Choroid plexus epithelial cell (primary cell): ENCODE measurements at regions not wholly inside any gene's neighbourhood (a gene's known extent, or its start where the extent isn't known, plus 50 kb on each side); places are given as distances from the start of the nearest gene placed in this dataset.

Experiments used
- DNase-seq: peaks from one replicate; pipeline ENCODE4 v3.0.0-alpha.2; 2010; ENCODE audit warnings: low read depth
- H3K4me3 ChIP-seq: 2 replicates; pipeline ENCODE4 v1.5.1; 2011; ENCODE audit warnings: low read depth, mild to moderate bottlenecking, control low read depth, low read length, moderate library complexity
- TF ChIP-seq, protein P1 (sequence below): conservative IDR thresholded peaks from 2 replicates; pipeline ENCODE4 v1.5.1; 2011; ENCODE audit warnings: low read depth, mild to moderate bottlenecking, control low read depth, inconsistent platforms, low read length, moderate library complexity

DNA sequence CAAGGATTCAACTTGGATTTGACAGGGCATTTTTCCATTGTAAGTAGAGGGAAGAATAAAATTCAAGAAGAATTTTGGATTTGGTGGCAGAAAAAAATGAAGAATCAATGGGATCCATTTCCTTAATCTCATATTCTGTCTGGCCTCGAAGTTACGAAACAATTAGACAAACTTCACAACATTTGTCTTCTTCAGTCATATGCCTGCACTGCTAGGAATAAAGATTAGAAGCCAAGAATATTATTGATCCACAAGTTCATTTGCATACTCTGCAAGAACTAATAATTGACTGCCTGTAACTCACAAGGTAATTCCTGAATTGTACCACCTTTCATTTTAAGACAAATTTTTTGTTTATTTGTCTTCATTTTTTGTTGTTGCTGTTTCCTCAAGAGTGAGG is 486.2 kb downstream of the HAO1 start:
- TF ChIP-seq, protein P1, sequence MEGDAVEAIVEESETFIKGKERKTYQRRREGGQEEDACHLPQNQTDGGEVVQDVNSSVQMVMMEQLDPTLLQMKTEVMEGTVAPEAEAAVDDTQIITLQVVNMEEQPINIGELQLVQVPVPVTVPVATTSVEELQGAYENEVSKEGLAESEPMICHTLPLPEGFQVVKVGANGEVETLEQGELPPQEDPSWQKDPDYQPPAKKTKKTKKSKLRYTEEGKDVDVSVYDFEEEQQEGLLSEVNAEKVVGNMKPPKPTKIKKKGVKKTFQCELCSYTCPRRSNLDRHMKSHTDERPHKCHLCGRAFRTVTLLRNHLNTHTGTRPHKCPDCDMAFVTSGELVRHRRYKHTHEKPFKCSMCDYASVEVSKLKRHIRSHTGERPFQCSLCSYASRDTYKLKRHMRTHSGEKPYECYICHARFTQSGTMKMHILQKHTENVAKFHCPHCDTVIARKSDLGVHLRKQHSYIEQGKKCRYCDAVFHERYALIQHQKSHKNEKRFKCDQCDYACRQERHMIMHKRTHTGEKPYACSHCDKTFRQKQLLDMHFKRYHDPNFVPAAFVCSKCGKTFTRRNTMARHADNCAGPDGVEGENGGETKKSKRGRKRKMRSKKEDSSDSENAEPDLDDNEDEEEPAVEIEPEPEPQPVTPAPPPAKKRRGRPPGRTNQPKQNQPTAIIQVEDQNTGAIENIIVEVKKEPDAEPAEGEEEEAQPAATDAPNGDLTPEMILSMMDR = no peak

DNA sequence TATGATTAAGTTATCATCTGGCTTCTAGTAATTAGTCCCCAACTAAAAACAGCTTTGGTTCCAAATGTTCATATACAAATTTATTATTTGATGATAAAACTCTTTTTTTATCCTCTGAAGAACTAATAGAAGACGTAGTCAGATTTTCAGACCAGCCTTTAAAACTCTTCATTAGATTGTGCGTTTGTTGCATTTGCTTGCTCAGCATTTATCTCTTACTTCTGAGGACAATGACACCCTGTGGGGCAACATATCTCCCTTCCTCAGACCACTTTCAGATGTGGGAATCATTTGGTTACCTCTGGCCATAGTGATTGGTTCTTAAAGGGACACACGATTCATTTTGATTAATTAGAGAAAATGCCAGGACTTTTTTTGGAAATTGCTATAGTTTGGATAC is 481.8 kb downstream of the HAO1 start:
- TF ChIP-seq, protein P1 = no peak
- no peak for DNase-seq
- no peak overlapping the region for H3K4me3 ChIP-seq

More for the DNA sequence above, 486.2 kb downstream of the HAO1 start:
- DNase-seq = no peak
- H3K4me3 ChIP-seq = no peak overlapping the region

DNA sequence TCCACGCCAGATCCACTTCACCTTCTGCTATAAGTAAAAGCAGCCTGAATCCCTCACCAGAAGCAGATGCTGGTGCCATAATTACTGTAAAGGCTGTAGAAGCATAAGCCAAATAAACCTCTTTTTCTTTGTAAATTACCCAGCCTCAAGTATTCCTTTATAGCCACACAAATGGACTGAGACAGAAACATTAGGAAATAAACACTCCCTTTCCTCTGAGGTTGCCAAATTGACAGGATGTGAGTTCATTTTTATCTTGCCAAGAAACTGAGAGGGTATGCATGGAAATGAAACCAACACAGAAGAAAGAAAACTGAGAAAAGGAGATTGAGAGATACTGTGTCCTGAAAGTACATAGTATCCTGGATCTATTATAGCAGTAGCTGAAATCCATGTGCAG is 481.2 kb downstream of the HAO1 start:
- H3K4me3 ChIP-seq = no peak overlapping the region
- DNase-seq = peak; percentile 50
- TF ChIP-seq, protein P1 = no peak

DNA sequence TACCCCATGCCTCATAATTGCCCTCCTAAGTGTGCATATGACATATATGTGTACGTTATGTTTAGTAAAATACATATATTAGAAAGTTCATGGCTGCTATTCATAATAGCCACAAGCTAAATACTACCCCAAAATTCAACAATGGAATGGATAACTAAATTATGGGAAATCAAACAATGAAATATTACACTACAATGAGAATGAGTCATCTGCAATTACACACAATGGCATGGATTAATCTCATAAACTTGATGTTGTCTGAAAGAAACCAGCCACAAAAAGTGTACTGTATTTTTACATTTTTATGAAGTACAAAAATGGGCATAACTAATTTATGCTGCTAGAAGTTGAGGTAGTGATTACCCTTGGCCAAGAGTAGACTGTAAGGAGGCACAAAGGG is 477.0 kb downstream of the HAO1 start:
- no peak overlapping the region for H3K4me3 ChIP-seq
- TF ChIP-seq, protein P1 = no peak
- no peak for DNase-seq

DNA sequence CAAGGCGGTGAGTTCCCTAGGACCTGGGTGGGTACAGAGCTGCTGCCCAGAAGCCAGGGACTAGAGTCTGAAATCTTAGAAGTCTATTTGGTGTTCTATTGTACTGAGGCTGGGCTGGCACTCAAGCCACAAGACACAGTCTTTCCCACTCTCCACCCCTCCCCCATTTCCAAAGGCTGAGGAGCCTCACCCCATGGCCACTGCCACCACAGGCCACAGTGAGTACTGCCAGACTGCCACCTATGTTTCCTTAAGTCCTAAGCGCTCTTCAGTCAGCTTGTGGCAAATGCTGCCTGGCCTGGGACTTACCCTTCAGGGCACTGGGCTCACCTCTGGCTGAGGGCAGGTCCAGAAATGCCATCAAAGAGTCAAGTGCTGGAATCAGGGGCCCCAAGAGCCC is 469.3 kb downstream of the HAO1 start:
- DNase-seq = no peak
- H3K4me3 ChIP-seq = no peak overlapping the region
- TF ChIP-seq, protein P1 = no peak

DNA sequence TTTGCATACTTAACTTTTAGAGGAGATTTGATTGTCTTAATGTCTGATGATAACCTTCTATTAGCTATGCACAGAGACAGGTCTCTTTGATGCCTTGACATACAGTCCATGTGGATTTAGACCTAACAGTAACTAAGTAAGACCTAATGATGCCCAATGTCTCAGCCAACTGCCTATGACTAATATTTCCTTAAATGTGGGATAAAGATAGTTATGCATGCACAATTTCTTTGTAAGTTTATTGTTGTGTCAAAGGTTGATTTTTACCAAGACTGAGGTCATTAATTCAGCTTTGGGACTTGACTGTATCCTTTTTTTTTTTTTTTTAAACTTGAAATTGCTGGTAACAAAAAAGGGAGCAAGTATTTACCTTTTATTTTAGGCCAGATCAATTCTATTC is 450.0 kb downstream of the HAO1 start:
- no peak overlapping the region for H3K4me3 ChIP-seq
- no peak for DNase-seq
- TF ChIP-seq, protein P1 = no peak

DNA sequence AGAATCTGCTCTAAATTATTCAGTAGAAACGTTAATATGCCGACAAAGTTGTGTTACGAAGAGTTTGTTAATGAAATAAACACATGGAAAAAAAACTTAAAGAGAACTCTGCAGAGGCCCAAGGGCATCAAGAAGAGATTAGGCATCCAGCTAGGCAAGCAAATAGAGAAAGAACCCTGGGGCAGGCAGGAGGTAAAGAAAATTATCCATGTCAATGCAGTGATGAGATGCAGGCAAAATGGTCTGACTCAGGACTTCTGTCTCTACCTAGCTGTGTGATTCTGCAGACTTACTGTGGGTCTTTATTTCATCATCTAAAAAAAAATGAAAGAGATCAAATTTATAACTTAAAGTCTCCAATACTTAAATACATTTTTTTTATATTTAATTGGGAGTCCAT is 448.0 kb downstream of the HAO1 start:
- TF ChIP-seq, protein P1 = no peak
- no peak for DNase-seq
- H3K4me3 ChIP-seq = no peak overlapping the region
